Uterus (tissue), 3 donors: ENCODE measurements at regions not wholly inside any gene's neighbourhood (a gene's known extent, or its start where the extent isn't known, plus 50 kb on each side); places are given as distances from the start of the nearest gene placed in this dataset.

ENCODE experiments used
- DNase-seq, 2 donors: peaks; one replicate each; pipeline ENCODE4 v3.0.0-alpha.2; 2019 to 2020
- H3K27ac ChIP-seq, 2 donors: fragments of 200-600 bp; sonication (generic); 1 replicate in 1 of 2; 2 replicates in 1 of 2; pipeline ENCODE4 v1.5.1; 2016 to 2018
- H3K27me3 ChIP-seq, 2 donors: fragments of 200-600 bp; sonication (generic); one replicate each; pipeline ENCODE4 v1.5.1; 2018 to 2019; ENCODE audit warnings: control low read depth in 1 of 2
- H3K36me3 ChIP-seq, 2 donors: fragments of 200-600 bp; sonication (generic); one replicate each; pipeline ENCODE4 v1.5.1; 2019; ENCODE audit warnings: control low read depth in 1 of 2
- H3K4me1 ChIP-seq, 2 donors: fragments of 200-600 bp; sonication (generic); one replicate each; pipeline ENCODE4 v1.5.1; 2018 to 2019; ENCODE audit warnings: control low read depth in 1 of 2
- H3K4me3 ChIP-seq, 2 donors: fragments of 200-600 bp; sonication (generic); 1 replicate in 1 of 2; 2 replicates in 1 of 2; pipeline ENCODE4 v1.5.1; 2018 to 2019; ENCODE audit warnings: mild to moderate bottlenecking in 1 of 2
- H3K9me3 ChIP-seq, 2 donors: fragments of 200-600 bp; sonication (generic); one replicate each; pipeline ENCODE4 v1.5.1; 2019; ENCODE audit warnings: control low read depth in 1 of 2
- POLR2A ChIP-seq, 2 donors: fragments of 450-650 bp; IDR thresholded peaks; one replicate each; pipeline ENCODE4 v1.6.1; 2016; ENCODE audit warnings: antibody characterized with exemption in 2 of 2, mild to moderate bottlenecking in 1 of 2, moderate library complexity in 1 of 2
- intact Hi-C: fragments of 100-400 bp; cut with DNase I; formaldehyde crosslinking; loops from one replicate; pipeline ENCODE4 v1.15.1; 2023; ENCODE audit warnings: low total_unique reads
- TF ChIP-seq, protein P1 (sequence below), 4 experiments: fragments of 200-600 bp in 2 of 4; fragments of 450-650 bp in 2 of 4; sonication (generic) in 2 of 4; IDR thresholded peaks; one replicate each; pipeline ENCODE4 v1.5.1; 2016 to 2019; ENCODE audit warnings: antibody characterized with exemption in 4 of 4, mild to moderate bottlenecking in 2 of 4, moderate library complexity in 1 of 4
- donor health status: DM: yes; HTN: yes; CAD: no.

DNA sequence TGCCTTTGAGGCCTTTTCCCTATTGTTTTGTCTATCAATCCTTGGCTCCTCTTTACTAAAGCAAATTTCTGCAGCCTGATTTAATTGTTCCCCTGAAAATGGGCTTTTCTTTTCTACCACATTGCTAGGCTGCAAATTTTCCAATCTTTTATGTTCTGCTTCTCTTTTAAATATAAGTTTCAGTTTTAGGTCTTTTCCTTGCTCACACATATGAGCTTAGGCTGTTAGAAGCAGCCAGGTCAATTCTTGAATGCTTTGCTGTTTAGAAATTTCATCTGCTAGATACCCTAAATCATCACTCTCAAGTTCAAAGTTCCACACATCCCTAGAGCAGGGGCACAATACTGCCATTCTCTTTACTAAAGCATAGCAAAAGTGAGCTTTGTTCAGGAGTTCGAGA is 159.6 kb downstream of the ARL4A start:
- Histone ChIP-seq H3K36me3 (no peaks in the 10 kb centered on the region), H3K4me1 (no peaks in the 10 kb centered on the region), H3K4me3 (no peak overlapping the region), H3K9me3 (peaks cover 0 to 5% of the 10 kb centered on the region in 2 donors), H3K27me3 (no peaks in the 10 kb centered on the region), H3K27ac (no peak overlapping the region)
- no peak for DNase-seq
- no peak for TF ChIP-seq POLR2A (IDR thresholded peaks at IDR 0.05)
- TF ChIP-seq, protein P1, sequence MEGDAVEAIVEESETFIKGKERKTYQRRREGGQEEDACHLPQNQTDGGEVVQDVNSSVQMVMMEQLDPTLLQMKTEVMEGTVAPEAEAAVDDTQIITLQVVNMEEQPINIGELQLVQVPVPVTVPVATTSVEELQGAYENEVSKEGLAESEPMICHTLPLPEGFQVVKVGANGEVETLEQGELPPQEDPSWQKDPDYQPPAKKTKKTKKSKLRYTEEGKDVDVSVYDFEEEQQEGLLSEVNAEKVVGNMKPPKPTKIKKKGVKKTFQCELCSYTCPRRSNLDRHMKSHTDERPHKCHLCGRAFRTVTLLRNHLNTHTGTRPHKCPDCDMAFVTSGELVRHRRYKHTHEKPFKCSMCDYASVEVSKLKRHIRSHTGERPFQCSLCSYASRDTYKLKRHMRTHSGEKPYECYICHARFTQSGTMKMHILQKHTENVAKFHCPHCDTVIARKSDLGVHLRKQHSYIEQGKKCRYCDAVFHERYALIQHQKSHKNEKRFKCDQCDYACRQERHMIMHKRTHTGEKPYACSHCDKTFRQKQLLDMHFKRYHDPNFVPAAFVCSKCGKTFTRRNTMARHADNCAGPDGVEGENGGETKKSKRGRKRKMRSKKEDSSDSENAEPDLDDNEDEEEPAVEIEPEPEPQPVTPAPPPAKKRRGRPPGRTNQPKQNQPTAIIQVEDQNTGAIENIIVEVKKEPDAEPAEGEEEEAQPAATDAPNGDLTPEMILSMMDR (IDR thresholded peaks at IDR 0.05), result no peak
- intact Hi-C loops, result no loop called here

DNA sequence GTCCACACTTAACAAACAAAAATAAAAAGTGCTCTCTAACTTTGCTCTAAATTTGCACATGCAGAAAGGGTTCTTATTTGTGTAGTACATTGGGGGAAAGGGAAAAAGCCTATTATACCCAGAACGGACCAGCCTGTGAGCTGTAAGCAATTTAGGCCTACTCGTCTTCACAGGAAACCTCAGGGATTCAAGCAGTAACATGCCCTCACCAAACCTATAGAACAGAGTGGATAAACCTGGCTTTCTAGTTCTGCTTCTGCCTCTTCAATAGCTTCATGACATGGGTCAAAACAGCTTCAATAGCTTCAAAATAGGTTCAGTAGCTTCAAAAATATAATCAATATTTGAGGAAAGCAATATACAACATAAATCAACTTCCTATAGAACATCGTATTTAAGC is 163.7 kb downstream of the ARL4A start:
- no peaks in the 10 kb centered on the region for H3K36me3 ChIP-seq
- no peaks in the 10 kb centered on the region for H3K27me3 ChIP-seq
- TF ChIP-seq POLR2A (IDR thresholded peaks at IDR 0.05), result no peak
- TF ChIP-seq, protein P1 (IDR thresholded peaks at IDR 0.05), result no peak
- intact Hi-C loops, result no loop called here
- H3K27ac ChIP-seq, result no peak overlapping the region
- H3K9me3 ChIP-seq, result peaks cover 0 to 5% of the 10 kb centered on the region in 2 donors
- no peak for DNase-seq
- H3K4me1 ChIP-seq, result no peaks in the 10 kb centered on the region
- no peak overlapping the region for H3K4me3 ChIP-seq

DNA sequence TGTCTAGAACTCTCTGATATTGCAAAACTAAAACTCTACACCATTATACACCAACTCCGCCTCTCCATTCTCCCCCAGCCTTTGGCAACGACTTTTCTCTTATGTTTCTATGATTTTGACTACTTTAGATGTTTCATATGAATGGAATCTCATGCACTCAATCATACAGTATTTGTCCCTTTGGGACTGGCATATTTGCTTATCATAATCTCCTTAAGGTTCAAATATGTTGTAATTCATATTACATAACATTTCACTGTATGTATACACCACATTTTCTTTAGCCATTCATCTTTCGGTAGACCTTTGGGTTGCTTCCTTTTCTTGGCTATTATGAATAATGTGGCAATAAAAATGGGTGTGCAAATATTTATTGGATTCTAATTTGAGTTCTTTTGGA is 164.4 kb downstream of the ARL4A start:
- no peak overlapping the region for H3K27ac ChIP-seq
- TF ChIP-seq, protein P1 (IDR thresholded peaks at IDR 0.05), result no peak
- TF ChIP-seq POLR2A (IDR thresholded peaks at IDR 0.05), result no peak
- no peaks in the 10 kb centered on the region for H3K4me1 ChIP-seq
- no peaks in the 10 kb centered on the region for H3K27me3 ChIP-seq
- H3K4me3 ChIP-seq, result no peak overlapping the region
- H3K36me3 ChIP-seq, result no peaks in the 10 kb centered on the region
- no peak for DNase-seq
- peaks cover 0 to 3% of the 10 kb centered on the region in 2 donors for H3K9me3 ChIP-seq
- intact Hi-C loops, result no loop called here

DNA sequence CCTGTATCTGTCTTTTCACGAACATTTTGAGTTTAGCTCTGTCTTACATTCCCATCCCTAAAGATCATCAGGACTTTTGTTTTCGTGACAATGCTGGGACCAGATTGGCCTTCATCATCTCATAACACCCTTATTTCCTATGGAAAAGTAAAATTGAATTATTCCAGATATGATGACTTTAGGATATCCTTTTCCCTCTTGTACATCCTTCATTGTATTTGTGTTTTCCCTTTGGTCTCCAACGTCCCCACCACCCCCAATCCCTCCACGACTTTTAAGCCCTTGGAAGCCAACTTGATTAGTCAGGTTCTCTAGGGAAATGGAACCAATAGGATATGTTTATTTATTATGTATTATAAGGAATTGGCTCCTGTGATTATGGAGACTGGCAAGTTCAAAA is 167.6 kb downstream of the ARL4A start:
- no peaks in the 10 kb centered on the region for H3K27me3 ChIP-seq

DNA sequence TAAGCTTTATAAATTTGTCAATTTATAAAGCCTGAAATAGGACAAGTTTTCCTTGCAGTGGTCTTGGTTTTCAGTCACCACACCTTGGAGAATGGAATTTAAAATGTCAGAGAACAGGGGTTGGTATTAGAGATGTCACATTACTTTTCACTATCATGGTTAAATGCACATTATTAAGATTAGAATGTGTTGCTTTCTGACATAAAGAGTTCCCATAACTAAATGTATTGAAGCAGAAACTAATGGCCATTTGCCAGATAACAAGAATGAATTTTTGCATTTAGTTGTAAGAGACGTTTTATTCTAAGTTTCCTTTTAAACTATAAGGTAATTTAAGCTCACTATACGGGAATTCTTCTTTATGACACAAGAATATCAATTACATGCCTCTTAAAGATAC is 172.3 kb downstream of the ARL4A start:
- Histone ChIP-seq H3K27ac (no peak overlapping the region), H3K27me3 (no peaks in the 10 kb centered on the region), H3K36me3 (no peaks in the 10 kb centered on the region), H3K9me3 (no peaks in the 10 kb centered on the region), H3K4me1 (no peaks in the 10 kb centered on the region), H3K4me3 (no peak overlapping the region)
- DNase-seq, result no peak
- TF ChIP-seq POLR2A (IDR thresholded peaks at IDR 0.05), result no peak
- TF ChIP-seq, protein P1 (IDR thresholded peaks at IDR 0.05), result no peak
- intact Hi-C loops, result no loop called here

More for the DNA sequence above, 167.6 kb downstream of the ARL4A start:
- intact Hi-C loops, result no loop called here
- H3K27ac ChIP-seq, result no peak overlapping the region
- DNase-seq, result no peak
- H3K36me3 ChIP-seq, result no peaks in the 10 kb centered on the region
- H3K9me3 ChIP-seq, result no peaks in the 10 kb centered on the region
- H3K4me3 ChIP-seq, result no peak overlapping the region
- no peak for TF ChIP-seq POLR2A (IDR thresholded peaks at IDR 0.05)
- TF ChIP-seq, protein P1 (IDR thresholded peaks at IDR 0.05), result no peak
- H3K4me1 ChIP-seq, result no peaks in the 10 kb centered on the region
